ENCODE measurements at regions not wholly inside any gene's neighbourhood (a gene's known extent, or its start where the extent isn't known, plus 50 kb on each side); places are given as distances from the start of the nearest gene placed in this dataset.

GRCh38 chr18:55875371-55875901 is 287.4 kb upstream of the TCF4 start:
- intact Hi-C loops (cut with micrococcal nuclease; ENCODE audit: unreplicated experiment), result no loop called here
- no peak overlapping the region for H3K4me3 Mint-ChIP-seq (ENCODE audit: unreplicated experiment)
- CTCF ChIA-PET, result no interaction called here
- H3K4me1 Mint-ChIP-seq (ENCODE audit: low read depth, unreplicated experiment), result peaks cover 8% of the 10 kb centered on the region
- no peaks in the 10 kb centered on the region for H3K9me3 Mint-ChIP-seq (ENCODE audit: unreplicated experiment)
- H3K27me3 Mint-ChIP-seq (ENCODE audit: insufficient read depth, unreplicated experiment), result no peaks in the 10 kb centered on the region
- Histone ChIP-seq H3K4me3 (ENCODE audit: low read depth, low read length) (no peak overlapping the region), H3K4me1 (no peaks in the 10 kb centered on the region), H3K36me3 (ENCODE audit: control insufficient read depth, insufficient read depth, low read length) (no peaks in the 10 kb centered on the region), H3K27me3 (replicated peaks; ENCODE audit: control insufficient read depth, insufficient read depth, low read length) (no peaks in the 10 kb centered on the region), H3K9me3 (no peaks in the 10 kb centered on the region)
- POLR2A ChIA-PET, result no interaction called here
- TF ChIP-seq, protein P1, sequence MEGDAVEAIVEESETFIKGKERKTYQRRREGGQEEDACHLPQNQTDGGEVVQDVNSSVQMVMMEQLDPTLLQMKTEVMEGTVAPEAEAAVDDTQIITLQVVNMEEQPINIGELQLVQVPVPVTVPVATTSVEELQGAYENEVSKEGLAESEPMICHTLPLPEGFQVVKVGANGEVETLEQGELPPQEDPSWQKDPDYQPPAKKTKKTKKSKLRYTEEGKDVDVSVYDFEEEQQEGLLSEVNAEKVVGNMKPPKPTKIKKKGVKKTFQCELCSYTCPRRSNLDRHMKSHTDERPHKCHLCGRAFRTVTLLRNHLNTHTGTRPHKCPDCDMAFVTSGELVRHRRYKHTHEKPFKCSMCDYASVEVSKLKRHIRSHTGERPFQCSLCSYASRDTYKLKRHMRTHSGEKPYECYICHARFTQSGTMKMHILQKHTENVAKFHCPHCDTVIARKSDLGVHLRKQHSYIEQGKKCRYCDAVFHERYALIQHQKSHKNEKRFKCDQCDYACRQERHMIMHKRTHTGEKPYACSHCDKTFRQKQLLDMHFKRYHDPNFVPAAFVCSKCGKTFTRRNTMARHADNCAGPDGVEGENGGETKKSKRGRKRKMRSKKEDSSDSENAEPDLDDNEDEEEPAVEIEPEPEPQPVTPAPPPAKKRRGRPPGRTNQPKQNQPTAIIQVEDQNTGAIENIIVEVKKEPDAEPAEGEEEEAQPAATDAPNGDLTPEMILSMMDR (IDR thresholded peaks at IDR 0.05; ENCODE audit: insufficient read depth in 1 of 2, low read depth in 1 of 2, low read length in 1 of 2, severe bottlenecking in 1 of 2, unreplicated experiment in 1 of 2), result no peak
- BruUV-seq (replicated peaks), result no TSS peak
- no peak for DNase-seq
- H3K27ac Mint-ChIP-seq (ENCODE audit: unreplicated experiment), result no peak overlapping the region
- no peaks in the 10 kb centered on the region for H3K36me3 Mint-ChIP-seq (ENCODE audit: insufficient read depth, unreplicated experiment)

- ChIA-PET CTCF (no interaction called here), POLR2A (interaction anchor here (0.6 kb wide), 1 partner anchor 14 kb away, joined by 11 read pairs; no protein-coding TSS in a partner anchor)
- Histone ChIP-seq H3K4me3 (ENCODE audit: low read depth, low read length) (no peak overlapping the region), H3K36me3 (ENCODE audit: control insufficient read depth, insufficient read depth, low read length) (no peaks in the 10 kb centered on the region), H3K27me3 (replicated peaks; ENCODE audit: control insufficient read depth, insufficient read depth, low read length) (no peaks in the 10 kb centered on the region), H3K4me1 (no peaks in the 10 kb centered on the region), H3K9me3 (no peaks in the 10 kb centered on the region)
- no peak overlapping the region for H3K27ac Mint-ChIP-seq (ENCODE audit: unreplicated experiment)
- no peak overlapping the region for H3K4me3 Mint-ChIP-seq (ENCODE audit: unreplicated experiment)
- DNase-seq, result no peak
- no peaks in the 10 kb centered on the region for H3K36me3 Mint-ChIP-seq (ENCODE audit: insufficient read depth, unreplicated experiment)
- intact Hi-C loops (cut with micrococcal nuclease; ENCODE audit: unreplicated experiment), result no loop called here
- no peaks in the 10 kb centered on the region for H3K9me3 Mint-ChIP-seq (ENCODE audit: unreplicated experiment)
- H3K4me1 Mint-ChIP-seq (ENCODE audit: low read depth, unreplicated experiment), result no peaks in the 10 kb centered on the region
- no peaks in the 10 kb centered on the region for H3K27me3 Mint-ChIP-seq (ENCODE audit: insufficient read depth, unreplicated experiment)
- TF ChIP-seq, protein P1 (IDR thresholded peaks at IDR 0.05; ENCODE audit: insufficient read depth in 1 of 2, low read depth in 1 of 2, low read length in 1 of 2, severe bottlenecking in 1 of 2, unreplicated experiment in 1 of 2), result no peak
- no TSS peak for BruUV-seq (replicated peaks)
These were observed 281.8 kb upstream of the TCF4 start for GRCh38 chr18:55869556-55870501.

DNA sequence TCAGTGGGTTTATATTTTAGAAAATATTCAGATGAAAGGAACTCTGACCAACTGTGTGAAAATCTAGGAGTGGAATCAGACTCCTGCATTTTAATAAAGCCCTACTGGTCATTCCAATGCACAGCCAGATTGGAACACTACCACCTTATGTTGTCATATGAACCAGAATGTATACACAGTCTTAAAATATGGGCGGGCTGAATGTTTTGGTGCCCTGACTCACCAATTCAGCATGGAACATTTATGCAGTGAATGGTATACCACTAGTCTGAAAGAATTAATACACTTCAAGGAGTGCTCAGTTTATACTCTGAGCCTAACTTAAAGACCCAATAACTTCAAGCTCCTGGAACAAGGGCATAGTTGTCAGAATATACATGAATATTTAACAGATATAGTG is 280.9 kb upstream of the TCF4 start:
- TF ChIP-seq, protein P1 (IDR thresholded peaks at IDR 0.05; ENCODE audit: insufficient read depth in 1 of 2, low read depth in 1 of 2, low read length in 1 of 2, severe bottlenecking in 1 of 2, unreplicated experiment in 1 of 2), result no peak
- H3K36me3 Mint-ChIP-seq (ENCODE audit: insufficient read depth, unreplicated experiment), result no peaks in the 10 kb centered on the region
- H3K4me1 ChIP-seq, result no peaks in the 10 kb centered on the region
- ChIA-PET CTCF (no interaction called here), POLR2A (no interaction called here)
- H3K9me3 ChIP-seq, result no peaks in the 10 kb centered on the region
- no peaks in the 10 kb centered on the region for H3K9me3 Mint-ChIP-seq (ENCODE audit: unreplicated experiment)
- no peak overlapping the region for H3K4me3 Mint-ChIP-seq (ENCODE audit: unreplicated experiment)
- no peaks in the 10 kb centered on the region for H3K27me3 Mint-ChIP-seq (ENCODE audit: insufficient read depth, unreplicated experiment)
- no peaks in the 10 kb centered on the region for H3K36me3 ChIP-seq (ENCODE audit: control insufficient read depth, insufficient read depth, low read length)
- no peak overlapping the region for H3K27ac Mint-ChIP-seq (ENCODE audit: unreplicated experiment)
- intact Hi-C loops (cut with micrococcal nuclease; ENCODE audit: unreplicated experiment), result no loop called here
- no peaks in the 10 kb centered on the region for H3K27me3 ChIP-seq (replicated peaks; ENCODE audit: control insufficient read depth, insufficient read depth, low read length)
- no peak overlapping the region for H3K4me3 ChIP-seq (ENCODE audit: low read depth, low read length)
- DNase-seq, result no peak
- H3K4me1 Mint-ChIP-seq (ENCODE audit: low read depth, unreplicated experiment), result no peaks in the 10 kb centered on the region
- BruUV-seq (replicated peaks), result no TSS peak

Measured in Caco-2 (cell line).